ENCODE measurements at regions not wholly inside any gene's neighbourhood (a gene's known extent, or its start where the extent isn't known, plus 50 kb on each side); places are given as distances from the start of the nearest gene placed in this dataset.
"Not testable (repeated sequence)": the region's sequence is repeated elsewhere in the genome, so short reads cannot be mapped to it uniquely, and the experiment has no call there.

DNA sequence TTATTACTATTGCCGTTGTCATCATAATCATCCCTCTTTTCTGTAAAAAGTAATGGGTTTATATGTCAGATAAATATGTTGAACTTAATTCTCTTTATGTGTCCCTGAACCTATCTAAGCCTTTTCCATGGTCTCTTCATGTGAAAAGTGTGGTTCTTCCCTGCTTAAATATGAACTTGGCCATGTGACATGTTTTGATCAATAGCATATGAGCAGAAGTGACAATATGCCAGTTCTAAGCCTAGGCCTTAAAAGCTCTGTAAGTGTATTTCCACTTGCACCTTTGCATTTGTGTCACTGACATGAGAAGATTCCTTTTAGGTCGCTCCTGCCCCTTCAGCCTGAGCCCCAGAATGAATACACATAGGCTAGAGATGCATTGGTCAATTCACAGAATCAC is 188.4 kb upstream of the CCN2 start:
- DNase-seq: no peak

DNA sequence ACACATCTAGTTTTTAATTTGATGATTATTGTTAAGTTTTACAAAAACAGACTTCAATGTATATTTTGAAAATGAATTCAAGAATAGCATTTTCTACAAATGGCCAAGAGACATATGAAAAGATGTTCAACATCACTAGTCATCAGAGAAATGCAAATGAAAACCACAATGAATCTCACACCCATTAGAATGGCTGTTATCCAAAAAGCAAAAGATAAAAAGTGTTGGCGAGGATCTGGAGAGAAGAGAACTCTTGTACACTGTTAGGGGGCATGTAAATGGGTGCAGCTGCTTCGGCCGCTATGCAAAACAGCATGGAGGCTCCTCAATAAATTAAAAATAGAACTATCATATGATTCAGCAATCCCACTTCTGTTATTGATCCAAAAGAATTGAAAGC is 185.8 kb upstream of the CCN2 start:
- DNase-seq: no peak

DNA sequence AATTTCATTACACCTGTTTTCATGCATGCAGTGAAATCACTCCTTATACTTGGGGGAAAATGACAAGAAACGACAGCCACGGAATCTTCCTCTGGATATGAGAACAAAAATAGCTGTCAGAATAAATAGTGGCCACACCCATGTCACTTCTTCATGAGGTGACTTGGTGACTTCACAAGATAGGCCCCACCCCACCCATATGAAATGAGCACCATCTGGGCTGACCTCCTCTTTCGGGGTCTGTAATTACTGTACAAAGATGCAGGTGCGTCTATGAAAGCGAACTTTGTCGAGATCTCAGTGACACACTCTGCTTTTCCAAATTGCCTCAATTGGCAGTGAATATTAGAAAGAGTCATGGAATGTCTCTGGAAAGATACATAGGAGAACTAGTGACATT is 184.2 kb upstream of the CCN2 start:
- DNase-seq: no peak

DNA sequence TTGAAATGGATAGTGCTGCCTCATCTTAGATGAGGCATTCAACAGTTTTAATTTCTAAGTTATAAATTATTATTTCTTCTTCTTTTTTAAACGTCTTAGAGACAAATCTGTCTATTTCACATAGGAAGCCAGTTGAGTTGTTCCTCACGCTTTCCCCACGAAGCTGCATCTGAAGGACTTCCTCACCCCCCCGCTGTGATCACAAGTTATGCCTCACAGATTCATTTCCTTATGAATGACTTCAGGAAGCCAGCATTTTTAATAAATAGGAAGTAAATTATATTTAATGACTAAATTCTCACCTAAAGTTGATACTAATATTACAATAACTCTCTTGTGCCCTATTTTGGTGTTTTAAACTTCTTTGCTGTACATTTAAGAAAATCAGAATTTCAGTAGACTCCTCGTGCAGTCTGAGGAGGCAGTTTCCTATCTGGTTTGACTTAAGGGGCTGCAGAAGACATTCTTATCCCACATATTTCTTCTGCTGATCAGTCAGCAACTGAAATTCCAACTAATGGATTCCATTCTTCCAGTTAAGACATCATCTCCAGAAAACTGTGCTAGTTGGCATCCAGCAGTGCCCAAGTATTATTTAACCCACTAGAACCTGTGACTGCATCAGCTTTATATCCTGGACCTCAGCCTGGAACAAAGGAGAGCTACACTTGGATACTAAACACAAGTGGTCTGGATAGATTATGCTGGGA is 182.7 kb upstream of the CCN2 start:
- no peak for DNase-seq

DNA sequence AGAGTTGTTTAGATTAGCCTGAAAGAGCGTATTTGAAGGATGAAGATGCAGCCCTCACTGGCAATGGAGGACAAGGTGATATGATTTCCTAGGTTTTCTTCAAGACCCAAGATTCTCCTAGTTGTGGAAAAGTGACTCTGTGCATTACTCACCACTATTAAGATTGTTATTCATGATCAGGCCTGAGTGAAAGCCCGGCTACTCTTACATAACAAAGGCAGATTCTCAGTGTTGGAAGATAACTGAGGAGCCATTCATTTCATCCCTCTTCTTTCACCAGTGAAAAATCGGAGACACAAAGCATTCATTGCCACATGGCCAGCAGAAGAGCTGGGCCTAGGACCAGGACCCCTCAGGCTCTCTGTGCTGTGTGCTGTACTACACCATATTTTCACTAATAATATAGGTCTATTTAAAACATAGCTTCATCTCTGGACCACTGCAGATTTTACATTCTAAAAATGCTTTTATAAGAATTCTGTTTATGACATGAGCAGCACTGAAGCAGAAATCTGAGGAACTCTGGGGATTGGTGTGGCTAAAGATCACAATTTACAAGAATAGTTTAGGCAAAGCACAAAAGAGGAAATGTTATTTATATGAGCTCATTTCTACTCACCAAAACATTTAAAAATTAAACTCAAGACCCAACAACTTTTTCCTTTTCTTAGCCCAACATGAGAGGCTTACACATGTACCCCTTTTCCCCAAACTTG is 181.9 kb upstream of the CCN2 start:
- no peak for DNase-seq

DNA sequence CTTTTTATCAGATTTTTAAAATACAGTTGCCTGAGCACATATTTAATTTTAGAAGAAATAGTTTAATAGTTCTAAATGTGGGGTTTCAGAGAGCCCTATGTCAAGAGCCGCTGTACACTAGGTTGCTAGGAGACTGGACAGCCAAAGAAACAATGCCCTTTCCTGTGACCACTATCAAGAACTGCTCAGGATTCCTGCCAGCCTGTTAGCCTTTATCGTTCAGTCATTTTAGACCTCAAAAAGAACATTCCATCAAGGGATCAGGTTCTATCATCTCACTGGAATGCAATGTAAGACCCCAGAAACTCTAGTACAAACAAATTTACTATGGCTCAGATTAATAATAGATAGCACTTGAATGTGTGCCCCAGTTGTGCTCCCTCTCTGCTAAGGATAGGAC is 181.2 kb upstream of the CCN2 start:
- DNase-seq: no peak

DNA sequence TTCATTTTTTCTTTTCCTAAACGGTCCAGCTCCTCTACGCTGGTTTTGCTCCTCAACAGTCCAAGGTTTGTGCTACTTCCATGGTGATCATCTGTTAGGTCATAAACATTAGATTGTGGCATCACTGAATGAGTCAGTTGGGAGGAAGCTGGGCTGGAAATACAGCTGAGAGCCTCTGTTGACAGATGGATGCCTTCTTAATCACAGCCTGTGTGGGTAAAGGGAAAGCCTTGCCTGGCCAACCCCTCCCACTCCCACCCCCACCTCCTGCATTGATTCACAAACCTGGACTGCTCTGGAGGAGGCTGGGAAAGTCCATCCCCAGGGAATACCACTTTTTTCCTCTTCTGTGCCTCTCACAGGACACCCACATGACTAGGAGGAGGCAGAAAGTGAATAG is 180.6 kb upstream of the CCN2 start:
- DNase-seq: peak; percentile 27

DNA sequence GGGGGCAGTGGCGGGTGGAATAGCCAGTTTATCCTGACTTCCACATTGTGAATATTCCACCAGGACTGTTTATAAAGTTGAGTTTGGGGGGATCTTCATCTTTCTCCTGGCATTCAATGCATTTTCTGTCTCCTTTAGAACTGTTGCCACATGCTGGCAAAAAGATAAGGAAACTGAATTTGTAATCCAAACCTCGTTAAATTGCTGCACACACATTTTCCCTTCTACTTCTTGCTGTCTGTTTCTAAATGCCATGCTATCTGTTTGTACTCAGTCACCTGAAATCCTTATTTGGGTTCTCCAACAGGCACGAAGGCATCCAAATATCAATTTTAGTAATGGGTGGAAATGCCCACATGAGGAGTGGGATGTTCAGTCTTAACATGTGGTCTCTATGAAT is 180.2 kb upstream of the CCN2 start:
- no peak for DNase-seq

DNA sequence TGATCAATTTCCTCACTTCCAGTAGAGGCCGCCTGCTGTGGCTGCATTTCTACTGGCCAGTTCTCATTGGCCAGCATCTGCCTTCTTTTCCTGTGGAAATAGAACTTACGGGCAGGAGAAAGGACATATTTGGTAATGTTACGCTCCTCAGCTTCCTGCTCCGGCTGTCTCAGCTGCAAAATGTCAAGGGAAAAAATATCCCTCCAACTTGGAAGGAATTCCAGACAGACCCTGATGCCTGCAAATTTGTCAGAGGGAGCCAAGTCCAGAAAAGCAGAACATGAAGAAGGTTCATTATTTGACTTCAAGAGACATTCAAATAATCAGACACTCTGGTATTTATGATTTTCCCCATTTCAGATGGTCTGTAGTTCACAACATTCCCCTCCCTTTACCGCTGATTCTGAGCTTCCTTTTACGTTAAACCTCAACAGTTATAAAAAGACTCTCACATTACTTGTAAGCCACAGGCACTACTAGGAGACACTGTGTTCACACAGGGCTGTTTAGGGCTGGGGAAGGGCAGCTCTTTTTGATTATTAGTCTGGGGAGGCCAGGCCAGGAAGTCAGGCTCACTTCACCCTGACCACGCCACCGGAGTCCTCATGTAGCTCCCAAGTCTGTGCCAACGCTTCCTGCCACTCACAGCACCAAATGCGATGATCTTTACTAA is 179.6 kb upstream of the CCN2 start:
- DNase-seq: no peak

DNA sequence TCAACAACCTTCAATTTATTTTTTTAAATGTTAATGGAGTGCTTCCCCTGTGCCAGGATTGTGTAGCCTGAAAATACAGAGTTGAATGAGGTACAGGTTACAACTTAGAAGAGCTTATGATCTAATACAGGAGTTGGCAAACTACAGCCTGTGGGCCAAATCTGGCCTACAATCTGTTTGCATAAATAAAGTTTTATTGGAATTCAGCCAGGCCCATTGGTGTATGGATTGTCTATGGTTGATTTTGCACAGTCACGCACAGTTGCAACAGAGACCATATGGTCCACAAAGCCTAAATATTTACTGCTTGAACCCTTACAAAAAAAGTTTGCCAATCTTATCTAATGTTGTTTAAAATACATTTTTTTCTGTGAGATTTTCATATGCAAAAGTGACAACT is 177.3 kb upstream of the CCN2 start:
- no peak for DNase-seq

DNA sequence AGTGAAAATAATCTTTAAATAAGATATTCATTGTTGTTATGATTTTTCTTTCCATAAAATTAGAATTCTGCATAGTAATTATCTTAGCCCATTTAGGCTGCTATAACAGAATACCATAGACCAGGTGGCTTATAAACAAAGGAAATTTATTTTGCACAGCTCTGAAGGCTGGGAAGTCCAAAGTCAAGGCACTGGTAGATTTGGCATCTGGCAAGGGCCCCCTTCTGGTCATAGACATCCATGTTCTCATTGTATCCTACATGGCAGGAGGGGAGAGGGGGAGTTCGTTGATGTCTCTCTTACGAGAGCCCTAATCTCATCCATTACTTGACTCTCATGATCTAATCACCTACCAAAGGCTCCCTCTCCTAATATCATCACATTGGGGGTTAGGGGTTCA is 175.0 kb upstream of the CCN2 start:
- no peak for DNase-seq

DNA sequence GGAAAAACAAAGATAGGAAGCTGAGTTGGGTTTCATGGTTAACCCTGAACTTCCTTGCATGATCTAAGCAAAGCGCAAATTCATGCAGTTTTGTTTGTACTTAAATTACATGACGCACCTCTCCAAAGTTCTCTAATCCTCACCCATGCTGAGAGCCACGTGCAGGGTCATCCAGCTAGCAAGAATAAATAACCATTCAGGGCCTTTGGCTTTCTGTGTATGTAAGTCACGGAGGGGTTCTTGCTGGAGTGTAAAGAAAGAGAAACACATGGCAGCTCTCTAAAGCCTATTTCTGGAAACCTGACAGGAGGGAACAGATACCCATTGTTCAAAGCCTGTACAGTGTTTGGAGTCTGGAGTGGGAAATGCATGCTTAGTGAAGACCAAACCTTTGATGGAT is 171.7 kb upstream of the CCN2 start:
- DNase-seq: no peak

DNA sequence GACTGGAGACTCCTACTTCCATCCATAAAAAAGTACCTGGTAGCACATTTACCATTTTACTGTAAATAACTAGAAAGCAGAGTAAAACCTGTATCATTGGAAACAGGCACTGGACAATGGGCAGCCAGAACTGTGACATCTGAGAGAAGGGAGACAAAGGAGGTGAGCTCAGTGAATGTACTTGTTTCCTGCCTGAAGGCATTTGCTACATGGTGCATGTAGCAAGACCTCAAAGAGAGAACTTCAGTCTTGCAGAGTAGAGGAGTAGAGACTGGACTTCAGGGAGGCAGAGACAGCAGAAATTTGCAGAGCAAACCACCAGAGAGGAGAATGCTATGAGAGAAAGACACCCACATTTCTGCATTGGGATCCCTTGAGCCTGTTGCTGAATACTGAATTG is 171.0 kb upstream of the CCN2 start:
- DNase-seq: no peak

DNA sequence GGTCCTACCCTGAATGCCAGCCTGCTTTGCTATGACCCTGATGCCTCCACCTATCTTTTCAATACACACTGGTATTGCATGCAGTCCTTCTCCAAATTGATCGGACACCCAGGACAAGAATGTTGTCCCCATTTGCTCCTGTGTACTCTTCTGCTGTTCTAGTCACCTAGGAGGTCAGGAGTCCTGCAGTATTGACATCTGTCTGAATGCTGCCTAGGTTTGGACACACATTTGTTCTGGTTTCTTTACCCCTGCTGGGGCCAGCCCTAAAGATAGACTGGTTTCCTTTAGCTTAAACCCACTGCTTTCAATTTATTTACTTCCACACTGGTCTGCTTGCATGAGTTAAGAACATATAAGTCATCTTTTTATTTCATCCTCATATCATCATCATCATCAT is 167.0 kb upstream of the CCN2 start:
- DNase-seq: no peak

DNA sequence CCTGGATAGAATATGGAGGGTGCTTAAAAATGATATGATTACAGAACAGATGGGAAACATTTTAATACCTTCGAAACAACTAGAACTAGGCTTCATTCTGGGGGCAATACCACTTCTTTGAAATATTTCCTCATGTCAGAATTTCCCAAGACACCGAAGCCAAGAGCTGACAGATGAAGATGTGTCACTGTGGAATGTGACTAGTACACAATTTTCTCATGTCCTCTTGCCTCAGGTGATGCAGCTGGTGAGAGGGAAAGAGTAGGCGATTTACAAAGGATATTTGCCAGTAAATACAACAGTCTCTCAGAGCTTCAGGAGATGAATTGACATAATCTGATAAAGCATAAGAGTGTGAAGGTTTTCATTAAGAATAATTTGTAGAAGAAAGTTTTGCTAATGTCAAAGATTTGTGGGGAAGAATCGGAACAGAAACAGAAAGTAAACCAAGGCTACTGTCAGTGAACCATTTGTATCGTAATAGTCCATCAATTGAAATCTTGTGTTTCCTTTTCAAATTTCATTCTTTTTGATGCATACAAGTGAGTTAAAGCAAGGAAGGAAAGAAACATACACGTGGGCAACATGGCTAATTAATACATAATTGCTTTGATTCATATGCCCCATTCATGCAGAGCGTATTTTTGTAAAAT is 164.7 kb upstream of the CCN2 start:
- no peak for DNase-seq

DNA sequence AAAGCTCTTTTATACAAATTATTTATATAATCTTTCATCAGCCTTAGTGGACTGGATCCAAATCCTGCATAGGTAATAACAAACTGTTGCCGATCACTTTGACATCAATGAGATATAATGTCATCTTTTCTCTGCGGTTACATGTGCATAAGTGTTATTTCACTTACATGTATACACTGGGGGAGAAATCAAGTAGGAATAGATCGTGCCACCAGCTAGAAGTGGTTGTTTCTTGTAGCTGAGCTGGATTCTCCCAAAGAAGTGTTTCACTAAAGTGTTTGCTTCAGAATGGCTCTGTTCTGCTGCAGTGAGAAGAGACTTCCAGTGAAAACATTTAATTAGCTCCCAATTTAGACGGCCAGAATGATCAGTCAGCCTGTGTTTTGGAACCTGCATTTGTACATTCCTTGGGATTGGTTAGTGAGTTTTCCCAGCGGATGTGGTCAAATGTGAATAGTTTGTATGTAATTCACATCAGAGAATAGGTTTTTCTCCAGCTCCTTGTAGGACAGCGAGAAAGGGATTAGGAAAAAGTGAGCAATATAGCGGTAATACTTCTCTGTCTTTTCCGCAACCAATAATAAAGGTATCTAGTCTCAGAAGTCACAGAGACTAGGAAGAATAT is 163.1 kb upstream of the CCN2 start:
- no peak for DNase-seq

DNA sequence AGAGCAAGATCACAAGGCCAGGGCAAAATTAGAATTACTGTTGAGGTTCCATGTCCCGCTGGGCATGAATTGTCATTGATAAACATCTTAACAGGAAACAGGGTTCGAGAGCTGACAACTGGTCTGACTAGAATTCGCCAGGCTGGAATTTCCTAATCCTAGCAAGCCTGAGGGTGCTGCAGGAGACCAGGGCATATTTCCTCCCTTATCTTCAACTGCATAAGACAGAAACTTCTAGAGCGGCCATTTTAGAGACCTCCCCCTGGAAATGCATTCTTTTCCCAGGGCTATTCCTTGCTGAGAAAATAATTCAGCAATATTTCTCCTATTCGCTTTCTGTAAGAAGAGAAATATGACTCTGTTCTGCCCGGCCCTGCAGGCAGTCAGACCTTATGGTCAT is 158.6 kb upstream of the CCN2 start:
- DNase-seq: not testable (repeated sequence)

DNA sequence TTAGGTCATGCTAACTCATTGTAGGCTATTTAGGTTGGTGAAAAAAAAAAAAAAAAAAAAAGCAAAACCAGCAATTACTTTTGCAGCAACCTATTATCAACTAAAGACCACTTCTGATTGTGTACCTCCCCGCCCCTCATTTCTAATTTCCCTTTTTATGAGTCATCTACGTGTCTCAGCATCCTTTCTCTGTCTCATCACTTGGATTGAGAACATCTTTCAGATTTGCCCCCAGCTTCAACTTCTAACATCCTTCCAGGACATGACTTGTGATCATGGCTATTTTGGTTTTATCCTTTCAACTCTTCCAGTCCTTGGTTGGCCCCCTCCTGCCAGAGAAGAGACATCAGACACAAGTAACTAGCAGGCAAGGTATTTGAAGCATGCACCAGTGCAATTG is 156.7 kb upstream of the CCN2 start:
- DNase-seq: no peak

DNA sequence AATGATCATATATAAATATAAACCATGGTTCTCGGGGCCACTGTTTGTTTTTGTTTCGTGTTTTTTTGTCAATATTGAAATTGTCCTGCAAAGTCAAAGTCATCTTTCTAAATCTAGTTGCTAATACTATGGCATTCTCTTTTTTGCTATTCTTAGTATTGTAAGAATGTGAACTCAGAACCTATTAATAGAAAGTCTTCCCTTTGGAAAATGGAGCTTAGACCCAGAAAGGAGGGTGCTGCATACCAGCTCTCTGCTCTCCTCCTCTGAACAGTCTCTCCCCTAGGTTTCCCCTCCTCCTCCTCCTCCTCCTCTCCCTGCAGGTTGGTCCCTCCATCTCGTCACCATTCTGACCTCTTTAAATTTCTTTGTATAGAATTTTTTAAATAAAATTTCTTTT is 150.4 kb upstream of the CCN2 start:
- no peak for DNase-seq

DNA sequence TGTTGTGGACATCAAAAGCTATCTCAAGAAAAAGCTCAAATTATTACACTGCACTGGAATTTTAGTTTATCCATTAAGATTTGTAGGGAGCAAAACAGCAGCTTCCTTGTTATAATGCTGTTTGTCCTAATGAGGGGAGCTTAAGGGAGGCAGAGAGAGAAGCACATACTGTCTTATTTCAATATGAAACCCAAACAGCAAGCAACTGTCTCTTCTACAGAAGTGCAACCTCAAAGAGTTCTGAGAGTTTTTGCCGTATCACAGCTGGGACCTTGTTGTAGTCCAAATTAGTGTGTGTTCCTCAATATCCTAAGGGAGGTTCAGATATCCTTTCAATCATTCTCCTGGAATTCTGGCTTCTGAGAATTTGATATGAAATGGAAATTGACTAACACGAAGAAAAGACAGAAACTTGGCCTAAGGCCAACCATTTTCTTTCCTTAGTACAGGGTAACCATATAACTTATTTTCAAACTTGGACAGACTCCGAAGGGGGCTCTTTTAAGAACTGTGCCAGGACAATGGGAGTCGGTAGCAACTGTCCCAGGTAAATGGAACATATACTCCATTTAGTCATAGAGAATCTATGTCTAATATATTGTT is 149.3 kb upstream of the CCN2 start:
- no peak for DNase-seq

DNA sequence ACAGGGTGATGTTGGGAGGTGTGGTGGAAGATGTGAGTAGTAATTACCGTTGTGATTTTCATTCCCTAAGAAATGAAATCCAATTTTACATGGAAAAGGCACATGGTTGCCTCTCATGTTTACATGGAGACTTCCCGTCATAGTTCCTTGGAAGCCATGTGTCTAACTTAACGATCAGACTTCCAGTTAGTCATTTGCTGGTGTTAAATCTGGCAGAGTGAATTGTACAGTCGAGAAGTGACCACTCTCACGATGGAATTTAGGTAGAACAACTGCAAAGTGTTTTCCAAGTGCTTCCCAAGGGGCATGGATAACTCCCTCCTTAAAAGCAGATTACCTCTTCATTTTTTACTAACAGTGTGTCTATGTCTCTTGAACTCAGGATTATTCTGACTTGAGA is 145.8 kb upstream of the CCN2 start:
- DNase-seq: no peak

DNA sequence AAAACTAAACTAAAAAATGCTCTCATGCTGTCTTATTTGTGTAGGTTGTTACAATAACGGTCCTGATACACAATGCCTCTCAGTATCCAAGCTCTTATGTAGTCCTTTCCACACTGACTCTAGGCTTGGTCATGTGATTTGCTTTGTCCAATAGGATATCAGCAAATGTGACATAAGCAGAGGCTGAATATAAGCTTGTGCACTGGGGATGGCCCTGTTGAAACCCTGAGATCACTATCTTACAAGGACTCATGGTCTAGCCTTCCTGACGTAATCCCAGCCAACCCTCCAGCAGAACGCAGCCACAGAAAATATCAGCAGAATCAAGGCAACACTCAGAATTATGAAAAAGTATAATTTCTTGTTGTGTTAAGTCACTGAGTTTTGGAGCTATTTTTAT is 145.1 kb upstream of the CCN2 start:
- no peak for DNase-seq

DNA sequence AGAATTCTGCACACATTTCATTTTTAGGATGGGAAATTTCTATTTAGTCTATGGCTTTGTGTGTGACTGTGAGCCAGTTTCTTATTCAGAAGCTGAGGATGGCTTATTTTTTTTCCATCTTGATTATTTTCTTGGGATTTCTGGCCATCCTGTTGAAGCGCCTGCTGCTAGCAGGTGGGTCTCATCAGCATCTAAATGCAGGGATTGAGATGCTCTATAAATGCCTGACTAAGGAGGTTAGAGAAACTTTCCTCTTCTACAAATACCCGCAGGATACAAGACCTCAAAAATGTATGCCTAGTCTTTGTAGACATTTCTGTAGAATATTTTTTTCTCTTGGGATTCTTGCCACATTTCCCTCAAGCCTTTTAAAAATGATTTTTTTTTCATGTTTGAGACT is 138.0 kb upstream of the CCN2 start:
- no peak for DNase-seq

Data from GOT3 (cell line).